Fibroblast of pulmonary artery (primary cell): ENCODE measurements at regions not wholly inside any gene's neighbourhood (a gene's known extent, or its start where the extent isn't known, plus 50 kb on each side); places are given as distances from the start of the nearest gene placed in this dataset.

ENCODE experiments used
- DNase-seq: peaks from one replicate; pipeline ENCODE4 v3.0.0-alpha.2; 2010; ENCODE audit warnings: low read depth
- H3K4me3 ChIP-seq: replicated peaks from 2 replicates; pipeline ENCODE4 v1.5.1; 2011; ENCODE audit warnings: low read depth, mild to moderate bottlenecking, control low read depth, low read length, moderate library complexity
- TF ChIP-seq, protein P1 (sequence below): IDR thresholded peaks from 2 replicates; pipeline ENCODE4 v1.5.1; 2011; ENCODE audit warnings: mild to moderate bottlenecking, control low read depth, low read length, inconsistent platforms; ENCODE audit errors: missing control alignments

GRCh38 chr11:28743061-28743550 is 634.9 kb downstream of the METTL15 start:
- TF ChIP-seq, protein P1, sequence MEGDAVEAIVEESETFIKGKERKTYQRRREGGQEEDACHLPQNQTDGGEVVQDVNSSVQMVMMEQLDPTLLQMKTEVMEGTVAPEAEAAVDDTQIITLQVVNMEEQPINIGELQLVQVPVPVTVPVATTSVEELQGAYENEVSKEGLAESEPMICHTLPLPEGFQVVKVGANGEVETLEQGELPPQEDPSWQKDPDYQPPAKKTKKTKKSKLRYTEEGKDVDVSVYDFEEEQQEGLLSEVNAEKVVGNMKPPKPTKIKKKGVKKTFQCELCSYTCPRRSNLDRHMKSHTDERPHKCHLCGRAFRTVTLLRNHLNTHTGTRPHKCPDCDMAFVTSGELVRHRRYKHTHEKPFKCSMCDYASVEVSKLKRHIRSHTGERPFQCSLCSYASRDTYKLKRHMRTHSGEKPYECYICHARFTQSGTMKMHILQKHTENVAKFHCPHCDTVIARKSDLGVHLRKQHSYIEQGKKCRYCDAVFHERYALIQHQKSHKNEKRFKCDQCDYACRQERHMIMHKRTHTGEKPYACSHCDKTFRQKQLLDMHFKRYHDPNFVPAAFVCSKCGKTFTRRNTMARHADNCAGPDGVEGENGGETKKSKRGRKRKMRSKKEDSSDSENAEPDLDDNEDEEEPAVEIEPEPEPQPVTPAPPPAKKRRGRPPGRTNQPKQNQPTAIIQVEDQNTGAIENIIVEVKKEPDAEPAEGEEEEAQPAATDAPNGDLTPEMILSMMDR = no peak

DNA sequence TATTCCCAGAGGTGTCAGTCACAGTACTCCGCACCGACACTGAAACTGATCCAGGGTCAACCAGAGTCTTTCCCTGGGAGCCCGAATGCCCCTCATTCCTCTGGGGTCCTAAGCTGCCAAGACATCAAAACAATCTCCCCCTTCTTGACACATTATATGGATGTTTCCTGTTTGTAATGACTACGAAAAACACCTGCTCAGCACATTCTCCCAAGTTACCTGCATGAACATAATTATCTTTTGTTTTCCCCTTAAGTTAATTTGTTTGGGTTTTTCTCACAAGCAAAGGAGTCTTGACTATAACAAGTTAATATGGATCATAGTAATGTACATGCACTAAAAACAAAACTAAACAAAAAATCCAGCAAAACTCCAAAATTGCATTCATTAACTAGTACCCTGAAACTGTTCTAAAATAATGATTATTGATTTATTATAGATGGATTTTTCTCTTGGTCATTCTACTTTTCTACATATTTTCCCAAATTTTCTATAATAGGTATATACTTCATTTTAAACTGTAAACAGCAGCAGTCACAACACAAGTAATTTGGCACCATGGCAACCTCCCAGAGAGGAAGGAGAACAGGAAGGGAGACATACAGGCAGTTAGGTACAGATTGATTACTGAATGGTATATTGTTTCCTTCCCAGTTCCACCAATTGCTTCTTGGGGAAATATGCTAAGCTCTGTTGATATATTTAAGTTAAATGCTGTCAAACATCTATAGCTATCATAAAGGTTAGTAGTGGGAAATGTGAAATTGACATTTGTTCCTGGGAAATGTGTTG is 631.5 kb downstream of the METTL15 start:
- H3K4me3 ChIP-seq = no peak overlapping the region
- TF ChIP-seq, protein P1 = no peak
- DNase-seq = no peak

More at GRCh38 chr11:28743061-28743550, 634.9 kb downstream of the METTL15 start:
- no peak overlapping the region for H3K4me3 ChIP-seq
- DNase-seq = peak; percentile 72

- no peak overlapping the region for H3K4me3 ChIP-seq
- DNase-seq = no peak
- TF ChIP-seq, protein P1 = no peak
Observed at GRCh38 chr11:28738549-28738948, 630.4 kb downstream of the METTL15 start.

- H3K4me3 ChIP-seq = no peak overlapping the region
- TF ChIP-seq, protein P1 = no peak
- DNase-seq = no peak
Observed at GRCh38 chr11:28736256-28736655, 628.1 kb downstream of the METTL15 start.

DNA sequence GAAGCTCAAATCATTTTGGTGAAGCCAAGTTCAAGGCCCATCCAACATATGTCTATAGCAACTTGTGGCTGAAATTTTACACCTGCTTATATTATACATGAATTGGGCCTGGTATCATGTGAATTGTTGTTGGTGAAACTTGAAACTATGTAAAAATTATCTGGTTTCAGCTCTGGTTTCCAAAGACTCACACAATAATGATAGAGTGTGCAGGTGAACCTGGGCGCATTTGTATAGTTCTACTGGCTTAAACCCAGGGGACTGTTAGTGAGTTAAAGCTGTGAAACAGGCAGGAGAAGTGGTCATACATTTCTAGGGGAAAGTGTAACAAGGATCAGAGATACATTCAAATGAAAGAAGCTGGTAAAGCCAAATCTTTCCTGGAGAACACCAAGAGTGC is 627.3 kb downstream of the METTL15 start:
- H3K4me3 ChIP-seq = no peak overlapping the region
- TF ChIP-seq, protein P1 = no peak
- no peak for DNase-seq

DNA sequence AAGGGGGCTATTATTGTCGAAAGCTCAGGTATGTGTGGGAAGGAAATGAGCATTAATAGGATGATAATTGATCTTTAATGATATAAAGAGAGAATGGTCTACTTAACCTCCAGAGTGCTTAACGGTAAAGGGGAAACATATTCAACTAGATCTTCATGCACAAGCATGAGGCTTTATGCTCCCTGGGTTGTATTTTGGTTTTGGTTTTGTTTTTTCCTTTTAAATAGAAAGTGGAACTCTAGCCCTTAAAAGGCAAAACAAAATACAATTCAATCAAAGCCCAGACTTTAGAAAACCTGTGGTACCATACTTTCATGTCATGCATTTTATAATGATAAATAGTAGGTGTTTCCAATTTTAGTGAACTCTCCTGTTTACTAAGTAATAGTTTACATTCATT is 622.7 kb downstream of the METTL15 start:
- TF ChIP-seq, protein P1 = no peak
- DNase-seq = no peak
- no peak overlapping the region for H3K4me3 ChIP-seq

GRCh38 chr11:28730336-28730735 is 622.1 kb downstream of the METTL15 start:
- TF ChIP-seq, protein P1 = no peak
- DNase-seq = no peak
- H3K4me3 ChIP-seq = no peak overlapping the region
